Memory B cell (primary cell): ENCODE measurements at regions not wholly inside any gene's neighbourhood (a gene's known extent, or its start where the extent isn't known, plus 50 kb on each side); places are given as distances from the start of the nearest gene placed in this dataset.
"Not testable (repeated sequence)": the region's sequence is repeated elsewhere in the genome, so short reads cannot be mapped to it uniquely, and the experiment has no call there.

Experiments
- ATAC-seq: fragments of 150-1000 bp; cut with Tn5 transposase; 2 replicates; pipeline ENCODE4 v1.10.0; 2021; ENCODE audit warnings: low read depth, mild to moderate bottlenecking, moderate library complexity
- DNase-seq, 2 donors: peaks; one replicate each; pipeline ENCODE4 v3.0.0; 2022; ENCODE audit warnings: low spot score in 2 of 2
- H3K27ac Mint-ChIP-seq: one replicate; pipeline ENCODE4 v1.8.0; 2022; ENCODE audit warnings: mild to moderate bottlenecking, moderate library complexity, mixed read lengths
- H3K27me3 Mint-ChIP-seq: one replicate; pipeline ENCODE4 v1.8.0; 2022; ENCODE audit warnings: mixed read lengths
- H3K36me3 Mint-ChIP-seq: one replicate; pipeline ENCODE4 v1.8.0; 2022; ENCODE audit warnings: mild to moderate bottlenecking, mixed read lengths
- H3K4me1 Mint-ChIP-seq: one replicate; pipeline ENCODE4 v1.8.0; 2022; ENCODE audit warnings: mixed read lengths
- H3K4me3 Mint-ChIP-seq: one replicate; pipeline ENCODE4 v1.8.0; 2022; ENCODE audit warnings: mild to moderate bottlenecking, moderate library complexity, mixed read lengths
- H3K9me3 Mint-ChIP-seq: one replicate; pipeline ENCODE4 v1.8.0; 2022; ENCODE audit warnings: mixed read lengths

GRCh38 chr1:21385022-21385421 is 54.9 kb upstream of the NBPF3 start:
- DNase-seq (no peak), ATAC-seq (no peak)
- no peaks in the 10 kb centered on the region for H3K36me3 Mint-ChIP-seq
- H3K4me3 Mint-ChIP-seq: no peak overlapping the region
- H3K27me3 Mint-ChIP-seq: peaks cover 9% of the 10 kb centered on the region
- peaks cover 4% of the 10 kb centered on the region for H3K9me3 Mint-ChIP-seq
- H3K4me1 Mint-ChIP-seq: peaks cover 17% of the 10 kb centered on the region
- H3K27ac Mint-ChIP-seq: no peak overlapping the region

- H3K27me3 Mint-ChIP-seq: peaks cover 7% of the 10 kb centered on the region
- DNase-seq: no peak
- H3K27ac Mint-ChIP-seq: no peak overlapping the region
- H3K36me3 Mint-ChIP-seq: no peaks in the 10 kb centered on the region
- peaks cover 17% of the 10 kb centered on the region for H3K4me1 Mint-ChIP-seq
- ATAC-seq: peak; percentile 44
- peaks cover 4% of the 10 kb centered on the region for H3K9me3 Mint-ChIP-seq
- H3K4me3 Mint-ChIP-seq: no peak overlapping the region
These were observed 55.3 kb upstream of the NBPF3 start for GRCh38 chr1:21384620-21385019.

GRCh38 chr1:21383785-21384401 is 56.0 kb upstream of the NBPF3 start:
- Mint-ChIP-seq H3K27ac (no peak overlapping the region), H3K4me1 (peaks cover 17% of the 10 kb centered on the region), H3K9me3 (peaks cover 4% of the 10 kb centered on the region)

GRCh38 chr1:21381354-21381753 is 58.6 kb upstream of the NBPF3 start:
- DNase-seq (no peak), ATAC-seq (no peak)
- peaks cover 6% of the 10 kb centered on the region for H3K9me3 Mint-ChIP-seq
- peaks cover 9% of the 10 kb centered on the region for H3K27me3 Mint-ChIP-seq
- peaks cover 1% of the 10 kb centered on the region for H3K36me3 Mint-ChIP-seq
- peaks cover 17% of the 10 kb centered on the region for H3K4me1 Mint-ChIP-seq
- H3K4me3 Mint-ChIP-seq: no peak overlapping the region
- H3K27ac Mint-ChIP-seq: no peak overlapping the region

More at GRCh38 chr1:21383785-21384401, 56.0 kb upstream of the NBPF3 start:
- Mint-ChIP-seq H3K4me3 (no peak overlapping the region), H3K36me3 (no peaks in the 10 kb centered on the region), H3K27me3 (peaks cover 7% of the 10 kb centered on the region)
- ATAC-seq: no peak
- no peak for DNase-seq

- peaks cover 15% of the 10 kb centered on the region for H3K4me1 Mint-ChIP-seq
- not testable (repeated sequence) for H3K4me3 Mint-ChIP-seq, H3K27ac Mint-ChIP-seq, DNase-seq, H3K9me3 Mint-ChIP-seq, ATAC-seq, H3K27me3 Mint-ChIP-seq, H3K36me3 Mint-ChIP-seq
These were observed 59.8 kb upstream of the NBPF3 start for GRCh38 chr1:21380147-21380546.

GRCh38 chr1:21379571-21379970 is 60.4 kb upstream of the NBPF3 start:
- H3K9me3 Mint-ChIP-seq: peaks cover 6% of the 10 kb centered on the region
- peaks cover 10% of the 10 kb centered on the region for H3K4me1 Mint-ChIP-seq
- DNase-seq: no peak
- H3K27ac Mint-ChIP-seq: no peak overlapping the region
- no peak for ATAC-seq
- H3K36me3 Mint-ChIP-seq: peaks cover 1% of the 10 kb centered on the region
- H3K4me3 Mint-ChIP-seq: no peak overlapping the region
- peaks cover 8% of the 10 kb centered on the region for H3K27me3 Mint-ChIP-seq

- Mint-ChIP-seq H3K9me3 (peaks cover 6% of the 10 kb centered on the region), H3K27ac (no peak overlapping the region), H3K27me3 (peaks cover 8% of the 10 kb centered on the region), H3K4me1 (peaks cover 3% of the 10 kb centered on the region), H3K36me3 (peaks cover 1% of the 10 kb centered on the region), H3K4me3 (no peak overlapping the region)
- DNase-seq (no peak), ATAC-seq (no peak)
These were observed 61.0 kb upstream of the NBPF3 start for GRCh38 chr1:21378705-21379494.

- Mint-ChIP-seq H3K4me3 (no peak overlapping the region), H3K4me1 (peaks cover 6% of the 10 kb centered on the region), H3K9me3 (no peaks in the 10 kb centered on the region), H3K27me3 (no peaks in the 10 kb centered on the region), H3K36me3 (no peaks in the 10 kb centered on the region), H3K27ac (no peak overlapping the region)
- ATAC-seq (no peak), DNase-seq (no peak)
These were observed 67.6 kb upstream of the NBPF3 start for GRCh38 chr1:21372383-21372782.

- ATAC-seq: no peak
- Mint-ChIP-seq H3K27me3 (no peaks in the 10 kb centered on the region), H3K9me3 (no peaks in the 10 kb centered on the region), H3K4me1 (peaks cover 9% of the 10 kb centered on the region), H3K27ac (no peak overlapping the region), H3K4me3 (no peak overlapping the region), H3K36me3 (no peaks in the 10 kb centered on the region)
- DNase-seq: no peak
These were observed 70.0 kb upstream of the NBPF3 start for GRCh38 chr1:21369905-21370304.

- Mint-ChIP-seq H3K4me1 (peaks cover 14% of the 10 kb centered on the region), H3K4me3 (no peak overlapping the region), H3K27me3 (no peaks in the 10 kb centered on the region), H3K9me3 (no peaks in the 10 kb centered on the region), H3K27ac (no peak overlapping the region), H3K36me3 (no peaks in the 10 kb centered on the region)
- ATAC-seq (peak; percentile 61), DNase-seq (peak; percentile 50 to 60)
These were observed 71.2 kb upstream of the NBPF3 start for GRCh38 chr1:21368515-21369289.

GRCh38 chr1:21367973-21368514 is 71.9 kb upstream of the NBPF3 start:
- not testable (repeated sequence) for H3K27ac Mint-ChIP-seq, H3K9me3 Mint-ChIP-seq, H3K27me3 Mint-ChIP-seq

GRCh38 chr1:21366288-21366687 is 73.6 kb upstream of the NBPF3 start:
- Mint-ChIP-seq H3K36me3 (no peaks in the 10 kb centered on the region), H3K27me3 (no peaks in the 10 kb centered on the region), H3K9me3 (no peaks in the 10 kb centered on the region), H3K4me1 (peaks cover 14% of the 10 kb centered on the region), H3K4me3 (no peak overlapping the region), H3K27ac (peak overlapping the region; percentile 42)
- no peak for ATAC-seq
- no peak for DNase-seq

More at GRCh38 chr1:21367973-21368514, 71.9 kb upstream of the NBPF3 start:
- peaks cover 14% of the 10 kb centered on the region for H3K4me1 Mint-ChIP-seq
- not testable (repeated sequence) for ATAC-seq, H3K36me3 Mint-ChIP-seq, H3K4me3 Mint-ChIP-seq, DNase-seq

GRCh38 chr1:21365036-21365435 is 74.8 kb upstream of the ECE1 start:
- Mint-ChIP-seq H3K4me3 (no peak overlapping the region), H3K9me3 (no peaks in the 10 kb centered on the region), H3K27ac (peak overlapping the region; percentile 46), H3K36me3 (no peaks in the 10 kb centered on the region), H3K27me3 (no peaks in the 10 kb centered on the region), H3K4me1 (peaks cover 14% of the 10 kb centered on the region)
- DNase-seq (no peak), ATAC-seq (peak; percentile 88)

GRCh38 chr1:21362096-21362495 is 71.8 kb upstream of the ECE1 start:
- Mint-ChIP-seq H3K4me1 (peaks cover 8% of the 10 kb centered on the region), H3K9me3 (no peaks in the 10 kb centered on the region), H3K4me3 (no peak overlapping the region), H3K36me3 (no peaks in the 10 kb centered on the region), H3K27ac (no peak overlapping the region), H3K27me3 (no peaks in the 10 kb centered on the region)
- ATAC-seq: no peak
- DNase-seq: no peak
